Fibroblast of skin of back (primary cell): ENCODE measurements at regions not wholly inside any gene's neighbourhood (a gene's known extent, or its start where the extent isn't known, plus 50 kb on each side); places are given as distances from the start of the nearest gene placed in this dataset.
"Not testable (repeated sequence)": the region's sequence is repeated elsewhere in the genome, so short reads cannot be mapped to it uniquely, and the experiment has no call there.

Experiments used
- DNase-seq: peaks from one replicate; pipeline ENCODE4 v3.0.0-alpha.2; 2013

- DNase-seq, result no peak
These were observed 415.2 kb upstream of the NR3C2 start for GRCh38 chr4:148857239-148857972.

- no peak for DNase-seq
These were observed 412.0 kb upstream of the NR3C2 start for GRCh38 chr4:148854203-148854602.

GRCh38 chr4:148852092-148852699 is 410.0 kb upstream of the NR3C2 start:
- no peak for DNase-seq

- DNase-seq, result no peak
These were observed 408.2 kb upstream of the NR3C2 start for GRCh38 chr4:148850257-148850995.

GRCh38 chr4:148849581-148849980 is 407.4 kb upstream of the NR3C2 start:
- no peak for DNase-seq

- DNase-seq, result no peak
These were observed 405.5 kb upstream of the NR3C2 start for GRCh38 chr4:148847544-148848255.

- DNase-seq, result no peak
These were observed 403.4 kb upstream of the NR3C2 start for GRCh38 chr4:148845609-148846008.

GRCh38 chr4:148843625-148844024 is 401.4 kb upstream of the NR3C2 start:
- no peak for DNase-seq

GRCh38 chr4:148842843-148843242 is 400.6 kb upstream of the NR3C2 start:
- no peak for DNase-seq

- not testable (repeated sequence) for DNase-seq
These were observed 395.4 kb upstream of the NR3C2 start for GRCh38 chr4:148837571-148837970.

- peak; percentile 50 for DNase-seq
These were observed 392.8 kb upstream of the NR3C2 start for GRCh38 chr4:148834804-148835631.

GRCh38 chr4:148831945-148832344 is 389.7 kb upstream of the NR3C2 start:
- peak; percentile 90 for DNase-seq

- no peak for DNase-seq
These were observed 386.1 kb upstream of the NR3C2 start for GRCh38 chr4:148828291-148828690.

GRCh38 chr4:148827781-148828180 is 385.6 kb upstream of the NR3C2 start:
- DNase-seq, result no peak

- DNase-seq, result no peak
These were observed 381.2 kb upstream of the NR3C2 start for GRCh38 chr4:148823419-148823769.

GRCh38 chr4:148822572-148823418 is 380.6 kb upstream of the NR3C2 start:
- no peak for DNase-seq

GRCh38 chr4:148814030-148814429 is 371.8 kb upstream of the NR3C2 start:
- no peak for DNase-seq

GRCh38 chr4:148813289-148813688 is 371.1 kb upstream of the NR3C2 start:
- no peak for DNase-seq

- DNase-seq, result no peak
These were observed 369.9 kb upstream of the NR3C2 start for GRCh38 chr4:148812101-148812500.

GRCh38 chr4:148810461-148810860 is 368.2 kb upstream of the NR3C2 start:
- DNase-seq, result peak; percentile 5

- no peak for DNase-seq
These were observed 366.2 kb upstream of the NR3C2 start for GRCh38 chr4:148808416-148808815.
